ENCODE measurements at regions not wholly inside any gene's neighbourhood (a gene's known extent, or its start where the extent isn't known, plus 50 kb on each side); places are given as distances from the start of the nearest gene placed in this dataset.

GRCh38 chr16:79286646-79287423 is 313.7 kb downstream of the MAF start:
- Histone ChIP-seq H3K9ac (ENCODE audit: low read length) (no peak overlapping the region), H3K27ac (ENCODE audit: low read length) (no peak overlapping the region), H3K4me3 (ENCODE audit: low read length) (no peak overlapping the region)

GRCh38 chr16:79284766-79285165 is 315.8 kb downstream of the MAF start:
- no peaks in the 10 kb centered on the region for H3K36me3 ChIP-seq (ENCODE audit: insufficient read depth, low read length)
- no peaks in the 10 kb centered on the region for H3K9me3 ChIP-seq (ENCODE audit: low read length)
- no peak overlapping the region for H3K9ac ChIP-seq (ENCODE audit: low read length)
- no peak overlapping the region for H2AFZ ChIP-seq (ENCODE audit: low read depth, low read length)
- H4K20me1 ChIP-seq (ENCODE audit: insufficient read depth), result no peaks in the 10 kb centered on the region
- no peaks in the 10 kb centered on the region for H3K79me2 ChIP-seq (replicated peaks; ENCODE audit: insufficient read depth, low read length)
- H3K4me3 ChIP-seq (ENCODE audit: low read length), result no peak overlapping the region
- no peaks in the 10 kb centered on the region for H3K9me2 ChIP-seq (ENCODE audit: insufficient read depth, low read length)
- no peak overlapping the region for H3K27ac ChIP-seq (ENCODE audit: low read length)
- H3K27me3 ChIP-seq (ENCODE audit: insufficient read depth, low read depth, low read length), result no peaks in the 10 kb centered on the region
- no peak overlapping the region for H3K4me2 ChIP-seq (ENCODE audit: low read length)
- H3F3A ChIP-seq (ENCODE audit: insufficient read depth, low read length, poor library complexity, severe bottlenecking), result no peaks in the 10 kb centered on the region
- no peak for TF ChIP-seq REST (IDR thresholded peaks at IDR 0.05; ENCODE audit: borderline replicate concordance)
- no peak for TF ChIP-seq RAD21 (conservative IDR thresholded peaks at IDR 0.05)
- no peak for TF ChIP-seq EZH2 (IDR thresholded peaks at IDR 0.05; ENCODE audit: borderline replicate concordance, insufficient read depth, low read length, poor library complexity, severe bottlenecking)
- no peak for TF ChIP-seq POLR2AphosphoS5 (IDR thresholded peaks at IDR 0.05)
- no peak for TF ChIP-seq TAF1 (IDR thresholded peaks at IDR 0.05; ENCODE audit: low read depth)
- TF ChIP-seq SMC3 (conservative IDR thresholded peaks at IDR 0.05; ENCODE audit: poor library complexity), result no peak

More at GRCh38 chr16:79286646-79287423, 313.7 kb downstream of the MAF start:
- Histone ChIP-seq H3F3A (ENCODE audit: insufficient read depth, low read length, poor library complexity, severe bottlenecking) (no peaks in the 10 kb centered on the region), H3K4me2 (ENCODE audit: low read length) (no peak overlapping the region), H3K9me2 (ENCODE audit: insufficient read depth, low read length) (no peaks in the 10 kb centered on the region), H3K9me3 (ENCODE audit: low read length) (no peaks in the 10 kb centered on the region), H4K20me1 (ENCODE audit: insufficient read depth) (no peaks in the 10 kb centered on the region), H3K36me3 (ENCODE audit: insufficient read depth, low read length) (no peaks in the 10 kb centered on the region), H3K79me2 (replicated peaks; ENCODE audit: insufficient read depth, low read length) (no peaks in the 10 kb centered on the region), H3K27me3 (ENCODE audit: insufficient read depth, low read depth, low read length) (peaks cover 6% of the 10 kb centered on the region), H2AFZ (ENCODE audit: low read depth, low read length) (no peak overlapping the region)
- TF ChIP-seq EP300 (conservative IDR thresholded peaks at IDR 0.05; ENCODE audit: poor library complexity, severe bottlenecking), result no peak
- TF ChIP-seq POLR2AphosphoS5 (IDR thresholded peaks at IDR 0.05), result no peak
- no peak for TF ChIP-seq REST (IDR thresholded peaks at IDR 0.05; ENCODE audit: borderline replicate concordance)
- TF ChIP-seq SMC3 (conservative IDR thresholded peaks at IDR 0.05; ENCODE audit: poor library complexity), result no peak
- no peak for TF ChIP-seq EZH2 (IDR thresholded peaks at IDR 0.05; ENCODE audit: borderline replicate concordance, insufficient read depth, low read length, poor library complexity, severe bottlenecking)
- no peak for TF ChIP-seq RAD21 (conservative IDR thresholded peaks at IDR 0.05)
- no peak for TF ChIP-seq TAF1 (IDR thresholded peaks at IDR 0.05; ENCODE audit: low read depth)
- no peak for TF ChIP-seq CTCF (IDR thresholded peaks at IDR 0.05; ENCODE audit: poor library complexity, severe bottlenecking)

All from neural cell (in vitro differentiated cells).